HUES48 (cell line): ENCODE measurements at regions not wholly inside any gene's neighbourhood (a gene's known extent, or its start where the extent isn't known, plus 50 kb on each side); places are given as distances from the start of the nearest gene placed in this dataset.
"Not testable (repeated sequence)": the region's sequence is repeated elsewhere in the genome, so short reads cannot be mapped to it uniquely, and the experiment has no call there.

Experiments used
- H3K27ac ChIP-seq: one replicate; pipeline ENCODE4 v1.7.0; 2013; ENCODE audit warnings: low read depth, low read length, inconsistent platforms
- H3K27me3 ChIP-seq: 2 replicates; pipeline ENCODE4 v1.6.1; 2013; ENCODE audit warnings: mild to moderate bottlenecking, low read length; ENCODE audit not compliant: control insufficient read depth, insufficient read depth
- H3K36me3 ChIP-seq: 2 replicates; pipeline ENCODE4 v1.6.1; 2013; ENCODE audit warnings: low read length; ENCODE audit not compliant: control insufficient read depth, insufficient read depth
- H3K4me1 ChIP-seq: 2 replicates; pipeline ENCODE4 v1.6.1; 2013; ENCODE audit warnings: mild to moderate bottlenecking, low read length; ENCODE audit not compliant: control insufficient read depth, insufficient read depth
- H3K4me3 ChIP-seq: 2 replicates; pipeline ENCODE4 v1.5.1; 2013; ENCODE audit warnings: mild to moderate bottlenecking, low read depth, low read length
- H3K9ac ChIP-seq: 2 replicates; pipeline ENCODE4 v1.6.1; 2013; ENCODE audit warnings: mild to moderate bottlenecking, low read depth, low read length, moderate library complexity
- H3K9me3 ChIP-seq: 2 replicates; pipeline ENCODE4 v1.6.1; 2013; ENCODE audit warnings: low read length; ENCODE audit not compliant: control insufficient read depth, insufficient read depth

DNA sequence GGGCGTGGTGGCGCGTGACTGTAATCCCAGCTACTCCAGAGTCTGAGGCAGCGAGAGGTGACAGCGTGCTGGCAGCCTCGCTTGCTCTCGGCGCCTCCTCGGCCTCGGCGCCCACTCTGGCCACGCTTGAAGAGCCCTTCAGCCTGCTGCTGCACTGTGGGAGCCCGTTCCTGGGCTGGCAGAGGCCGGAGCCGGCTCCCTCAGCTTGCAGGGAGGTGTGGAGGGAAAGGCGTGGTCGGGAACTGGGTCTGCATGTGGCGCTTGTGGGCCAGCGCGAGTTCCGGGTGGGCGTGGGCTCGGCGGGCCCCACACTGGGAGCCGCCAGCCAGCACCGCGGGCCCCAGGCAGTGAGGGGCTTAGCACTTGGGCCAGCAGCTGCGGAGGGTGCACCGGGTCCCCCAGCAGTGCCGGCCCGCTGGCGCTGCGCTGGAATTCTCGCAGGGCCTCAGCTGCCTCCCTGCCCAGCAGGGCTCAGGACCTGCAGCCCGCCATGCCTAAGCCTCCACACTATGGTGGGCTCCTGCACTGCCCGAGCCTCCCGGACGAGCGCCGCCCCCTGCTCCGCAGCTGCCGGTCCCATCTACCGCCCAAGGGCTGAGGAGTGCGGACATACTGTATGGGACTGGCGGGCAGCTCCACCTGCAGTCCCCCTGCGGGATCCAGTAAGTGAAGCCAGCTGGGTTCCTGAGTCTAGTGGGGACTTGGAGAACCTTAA lies 1093.3 kb upstream of the CDH8 start:
- no peaks in the 10 kb centered on the region for H3K4me1 ChIP-seq
- H3K9me3 ChIP-seq, result no peaks in the 10 kb centered on the region
- H3K36me3 ChIP-seq, result no peaks in the 10 kb centered on the region
- no peaks in the 10 kb centered on the region for H3K27me3 ChIP-seq
- H3K4me3 ChIP-seq, result no peak overlapping the region
- H3K9ac ChIP-seq, result no peak overlapping the region
- no peak overlapping the region for H3K27ac ChIP-seq

DNA sequence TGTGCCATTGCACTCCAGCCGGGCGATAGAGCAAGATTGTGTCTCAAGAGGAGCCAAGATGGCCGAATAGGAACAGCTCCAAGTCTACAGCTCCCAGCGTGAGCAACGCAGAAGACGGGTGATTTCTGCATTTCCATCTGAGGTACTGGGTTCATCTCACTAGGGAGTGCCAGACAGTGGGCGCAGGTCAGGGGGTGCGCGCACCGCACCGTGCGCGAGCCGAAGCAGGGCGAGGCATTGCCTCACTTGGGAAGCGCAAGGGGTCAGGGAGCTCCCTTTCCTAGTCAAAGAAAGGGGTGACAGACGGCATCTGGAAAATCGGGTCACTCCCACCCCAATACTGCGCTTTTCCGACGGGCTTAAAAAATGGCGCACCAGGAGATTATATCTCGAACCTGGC lies 1083.7 kb upstream of the CDH8 start:
- not testable (repeated sequence) for H3K9ac ChIP-seq, H3K4me1 ChIP-seq, H3K27ac ChIP-seq

DNA sequence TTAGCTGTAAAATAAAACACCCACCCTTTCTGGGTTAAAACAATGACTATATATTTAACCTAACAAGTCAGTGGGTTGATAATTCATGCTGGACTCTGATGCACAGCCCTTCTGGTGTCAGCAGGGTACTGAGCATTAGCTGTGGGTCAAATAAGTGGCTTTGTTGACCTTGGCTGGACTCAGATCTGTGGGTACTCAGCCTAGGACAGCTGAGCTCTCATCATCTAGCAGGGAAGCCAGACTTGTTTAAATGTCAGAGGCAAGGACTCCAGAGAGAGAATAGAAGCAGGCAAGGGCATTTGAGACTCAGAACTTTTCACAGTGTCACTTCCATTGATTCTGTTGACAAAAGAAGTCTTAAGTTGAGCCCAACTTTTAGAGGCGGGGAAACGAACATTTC lies 1063.8 kb upstream of the CDH8 start:
- Histone ChIP-seq H3K36me3 (no peaks in the 10 kb centered on the region), H3K27ac (no peak overlapping the region), H3K27me3 (no peaks in the 10 kb centered on the region), H3K9ac (no peak overlapping the region), H3K4me3 (no peak overlapping the region), H3K4me1 (no peaks in the 10 kb centered on the region), H3K9me3 (no peaks in the 10 kb centered on the region)

More for the DNA sequence above, 1083.7 kb upstream of the CDH8 start:
- H3K36me3 ChIP-seq, H3K27me3 ChIP-seq, H3K9me3 ChIP-seq, H3K4me3 ChIP-seq: not testable (repeated sequence)

DNA sequence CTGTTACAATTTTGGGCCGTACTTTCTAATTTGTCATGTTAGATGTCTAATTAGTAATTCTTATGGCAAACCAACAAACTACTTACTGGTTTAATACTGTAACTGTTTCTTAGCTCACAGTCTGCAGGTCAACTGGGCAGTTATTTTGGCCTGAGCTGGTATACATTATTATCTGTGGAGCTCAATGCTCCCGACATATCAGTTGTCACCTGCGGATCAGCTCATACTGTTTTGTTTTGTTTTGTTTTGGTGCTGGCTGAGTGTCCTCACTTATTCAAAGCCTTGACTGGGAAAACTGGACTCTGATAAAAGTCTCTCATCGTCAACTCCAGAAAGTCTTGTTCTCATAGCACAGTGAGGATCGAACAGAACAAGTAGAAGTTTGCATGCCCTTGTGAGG lies 1060.6 kb upstream of the CDH8 start:
- no peaks in the 10 kb centered on the region for H3K27me3 ChIP-seq
- H3K4me1 ChIP-seq, result no peaks in the 10 kb centered on the region
- no peaks in the 10 kb centered on the region for H3K9me3 ChIP-seq
- H3K9ac ChIP-seq, result no peak overlapping the region
- H3K27ac ChIP-seq, result no peak overlapping the region
- no peak overlapping the region for H3K4me3 ChIP-seq
- no peaks in the 10 kb centered on the region for H3K36me3 ChIP-seq

DNA sequence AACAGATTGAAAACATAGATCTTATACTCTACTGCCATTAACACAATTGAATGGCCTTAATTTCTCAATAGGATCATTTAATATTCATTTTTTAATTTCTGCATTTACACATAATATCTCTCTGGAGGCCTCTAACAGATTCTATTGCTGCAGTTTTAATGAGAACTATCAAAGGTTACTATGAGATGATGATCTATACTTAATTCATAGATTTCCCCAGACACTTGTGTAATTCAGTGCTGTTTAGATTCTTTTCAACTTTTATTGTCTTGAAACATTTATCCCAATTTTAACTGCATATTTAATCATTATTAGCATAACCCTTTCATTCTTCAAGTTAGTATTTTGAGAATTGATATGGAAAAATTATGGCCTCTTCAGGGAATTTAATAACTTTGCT lies 1056.5 kb upstream of the CDH8 start:
- Histone ChIP-seq H3K9ac (no peak overlapping the region), H3K4me1 (no peaks in the 10 kb centered on the region), H3K36me3 (no peaks in the 10 kb centered on the region), H3K4me3 (no peak overlapping the region), H3K27ac (no peak overlapping the region), H3K27me3 (no peaks in the 10 kb centered on the region), H3K9me3 (no peaks in the 10 kb centered on the region)

DNA sequence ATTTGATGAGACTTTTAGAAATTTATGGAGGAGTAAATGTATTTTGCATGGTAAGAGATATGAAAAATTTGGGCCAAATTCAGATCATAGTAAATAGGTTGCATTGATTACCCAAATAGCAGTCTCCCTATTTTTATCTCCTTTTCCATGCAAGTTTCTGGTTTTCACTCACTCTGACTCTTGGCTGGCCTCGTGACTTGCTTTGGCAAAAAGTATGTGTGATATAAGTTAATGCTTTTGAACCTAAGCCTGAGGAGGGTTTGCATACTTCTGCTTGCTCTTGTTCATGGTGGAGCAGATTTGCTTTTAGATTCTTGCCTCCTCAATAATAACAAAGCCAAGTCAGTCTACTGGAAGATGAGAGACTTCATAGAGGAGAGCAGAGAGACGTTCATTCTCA lies 1045.9 kb upstream of the CDH8 start:
- H3K27ac ChIP-seq, result no peak overlapping the region
- H3K4me3 ChIP-seq, result no peak overlapping the region
- H3K36me3 ChIP-seq, result no peaks in the 10 kb centered on the region
- no peaks in the 10 kb centered on the region for H3K9me3 ChIP-seq
- H3K27me3 ChIP-seq, result no peaks in the 10 kb centered on the region
- H3K4me1 ChIP-seq, result no peaks in the 10 kb centered on the region
- no peak overlapping the region for H3K9ac ChIP-seq

DNA sequence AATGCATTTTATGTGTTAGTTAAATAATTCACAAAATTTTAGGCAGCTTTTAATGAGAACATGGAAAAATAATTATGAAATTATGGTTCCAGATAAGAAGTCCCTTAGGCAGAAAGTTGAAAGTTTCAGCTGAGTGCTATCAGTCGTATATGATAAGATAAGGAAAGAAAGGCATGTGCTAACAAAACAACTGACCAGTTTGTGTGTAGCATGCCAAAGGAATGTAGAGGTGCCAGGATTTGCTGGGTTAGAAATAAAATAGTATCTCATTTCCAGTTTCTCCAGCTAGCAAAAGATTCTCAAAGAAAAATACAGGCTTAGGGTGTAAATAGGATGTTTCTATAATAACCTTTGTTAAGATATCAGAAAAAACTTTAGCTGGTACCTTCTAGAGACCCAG lies 1044.5 kb upstream of the CDH8 start:
- Histone ChIP-seq H3K9ac (no peak overlapping the region), H3K4me1 (no peaks in the 10 kb centered on the region), H3K9me3 (no peaks in the 10 kb centered on the region), H3K27ac (no peak overlapping the region), H3K36me3 (no peaks in the 10 kb centered on the region), H3K4me3 (no peak overlapping the region), H3K27me3 (no peaks in the 10 kb centered on the region)

DNA sequence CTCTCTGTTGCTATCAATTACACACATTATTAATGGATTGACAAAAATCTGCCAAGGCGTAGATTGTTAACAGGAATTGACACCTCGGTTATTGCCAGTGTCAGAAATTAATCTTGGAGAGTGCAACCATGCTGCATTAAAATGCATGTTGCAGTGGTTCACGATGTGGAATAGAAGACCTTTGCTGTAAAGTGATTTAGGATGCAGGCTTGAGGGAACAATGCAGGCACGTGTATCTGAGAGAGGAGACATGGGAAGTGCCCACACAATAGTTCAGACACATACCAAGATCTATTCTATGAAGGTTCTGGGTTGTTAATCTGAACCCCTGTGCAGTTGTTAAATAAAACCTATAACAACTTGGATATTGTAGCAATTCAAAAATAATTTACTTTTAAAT lies 1032.8 kb upstream of the CDH8 start:
- Histone ChIP-seq H3K9ac (no peak overlapping the region), H3K27me3 (no peaks in the 10 kb centered on the region), H3K4me1 (peaks cover 46% of the 10 kb centered on the region), H3K4me3 (no peak overlapping the region), H3K9me3 (no peaks in the 10 kb centered on the region), H3K36me3 (no peaks in the 10 kb centered on the region), H3K27ac (no peak overlapping the region)

DNA sequence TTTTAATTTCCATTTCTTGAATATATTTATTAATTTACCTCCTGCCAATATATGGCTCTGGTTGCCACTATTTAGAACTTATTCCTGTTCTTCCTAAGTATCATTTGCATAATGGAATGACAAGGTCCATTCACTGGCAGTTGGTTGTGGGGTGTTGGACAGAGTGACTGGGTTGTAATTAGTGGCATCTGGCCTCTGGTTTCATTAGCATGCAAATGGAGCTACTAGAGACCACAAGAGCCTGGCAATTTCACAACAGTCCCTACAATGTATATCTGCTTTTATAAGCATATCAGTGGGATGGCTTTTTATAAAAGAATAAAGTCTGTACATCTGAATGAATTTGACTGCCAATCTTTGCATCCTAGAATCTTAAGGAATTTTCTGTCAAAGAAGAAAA lies 1030.9 kb upstream of the CDH8 start:
- Histone ChIP-seq H3K36me3 (no peaks in the 10 kb centered on the region), H3K27me3 (no peaks in the 10 kb centered on the region), H3K9ac (no peak overlapping the region), H3K4me1 (peaks cover 38% of the 10 kb centered on the region), H3K9me3 (no peaks in the 10 kb centered on the region), H3K27ac (no peak overlapping the region), H3K4me3 (no peak overlapping the region)

DNA sequence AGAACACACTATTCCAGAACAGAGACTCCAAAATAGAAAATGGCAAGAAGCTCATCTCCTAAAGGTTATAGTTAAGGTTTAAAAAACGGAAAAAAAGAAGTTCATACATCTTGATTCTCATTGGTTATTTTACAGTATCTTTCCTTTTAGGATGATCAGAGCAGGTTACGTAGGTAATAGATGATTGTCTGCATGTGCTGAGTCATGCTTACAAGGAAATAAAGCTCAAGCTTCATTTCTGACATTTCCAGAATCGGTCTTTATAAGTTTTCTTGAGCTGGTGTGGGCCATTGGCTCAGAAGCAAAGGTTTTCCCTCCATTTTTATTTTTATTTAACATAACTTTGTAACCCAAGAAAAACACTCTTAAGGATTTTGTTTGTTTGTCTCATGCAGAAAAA lies 1030.3 kb upstream of the CDH8 start:
- Histone ChIP-seq H3K9me3 (no peaks in the 10 kb centered on the region), H3K9ac (no peak overlapping the region), H3K27ac (no peak overlapping the region), H3K4me1 (peaks cover 38% of the 10 kb centered on the region), H3K27me3 (no peaks in the 10 kb centered on the region), H3K4me3 (no peak overlapping the region), H3K36me3 (no peaks in the 10 kb centered on the region)

DNA sequence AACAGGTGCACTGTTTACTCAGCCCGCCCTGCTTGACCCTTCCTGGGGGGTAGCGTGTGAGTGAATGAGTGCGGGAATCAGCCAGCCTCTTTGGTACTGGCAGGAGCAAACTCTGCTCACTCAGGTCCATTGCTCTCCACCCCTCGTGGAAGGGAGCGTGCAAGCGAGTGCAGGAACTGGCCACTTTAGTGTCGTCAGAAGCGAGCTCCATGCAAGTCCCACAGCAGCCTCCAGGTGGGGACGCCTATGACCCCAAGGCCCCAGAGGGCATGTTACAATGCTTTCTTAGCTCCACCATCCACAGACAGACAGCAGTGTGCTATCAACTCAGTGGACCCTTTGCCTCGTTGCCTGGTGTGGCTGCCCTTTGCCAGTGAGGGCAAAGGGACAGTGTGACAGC lies 1025.1 kb upstream of the CDH8 start:
- H3K27me3 ChIP-seq, result no peaks in the 10 kb centered on the region

DNA sequence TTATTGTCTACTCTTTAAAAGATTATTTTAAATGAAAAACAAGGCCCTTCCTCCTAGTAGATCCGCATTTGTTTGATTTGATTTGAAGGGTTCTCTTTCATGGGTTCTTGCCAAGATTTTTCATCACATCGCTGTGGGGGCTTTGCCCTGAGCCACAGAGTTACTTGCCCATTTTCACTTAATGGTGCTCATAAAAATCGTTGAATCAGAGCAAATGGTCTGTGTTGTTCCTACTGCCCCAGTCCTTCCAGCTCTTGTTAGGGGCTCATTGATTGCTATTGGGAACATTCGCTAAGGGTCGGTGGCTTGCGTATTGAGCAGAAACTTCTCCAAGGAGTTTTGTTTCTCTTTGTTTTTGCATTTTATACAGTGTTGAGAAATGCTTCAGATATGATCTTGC lies 1023.4 kb upstream of the CDH8 start:
- Histone ChIP-seq H3K27ac (no peak overlapping the region), H3K9me3 (no peaks in the 10 kb centered on the region), H3K4me3 (no peak overlapping the region), H3K9ac (no peak overlapping the region), H3K27me3 (no peaks in the 10 kb centered on the region), H3K4me1 (no peaks in the 10 kb centered on the region), H3K36me3 (no peaks in the 10 kb centered on the region)

More for the DNA sequence above, 1025.1 kb upstream of the CDH8 start:
- no peaks in the 10 kb centered on the region for H3K9me3 ChIP-seq
- no peak overlapping the region for H3K9ac ChIP-seq
- no peak overlapping the region for H3K4me3 ChIP-seq
- H3K4me1 ChIP-seq, result peaks cover 9% of the 10 kb centered on the region
- H3K36me3 ChIP-seq, result no peaks in the 10 kb centered on the region
- no peak overlapping the region for H3K27ac ChIP-seq
